Stimulated activated CD4-positive, alpha-beta T cell treated with anti-CD3 and anti-CD28 coated beads, Interleukin-12 subunit alpha, Interleukin-12 subunit beta, amount 100 ng/mL, for 4 hours (primary cell): ENCODE measurements at regions not wholly inside any gene's neighbourhood (a gene's known extent, or its start where the extent isn't known, plus 50 kb on each side); places are given as distances from the start of the nearest gene placed in this dataset.

Source experiments
- DNase-seq: peaks from one replicate; pipeline ENCODE4 v3.0.0-alpha.2; 2020

- DNase-seq, result no peak
Measured at GRCh38 chr10:3622845-3623621, 162.0 kb downstream of the KLF6 start.

- DNase-seq, result no peak
Measured at GRCh38 chr10:3622427-3622826, 162.6 kb downstream of the KLF6 start.

- no peak for DNase-seq
Measured at GRCh38 chr10:3620818-3621217, 164.2 kb downstream of the KLF6 start.

DNA sequence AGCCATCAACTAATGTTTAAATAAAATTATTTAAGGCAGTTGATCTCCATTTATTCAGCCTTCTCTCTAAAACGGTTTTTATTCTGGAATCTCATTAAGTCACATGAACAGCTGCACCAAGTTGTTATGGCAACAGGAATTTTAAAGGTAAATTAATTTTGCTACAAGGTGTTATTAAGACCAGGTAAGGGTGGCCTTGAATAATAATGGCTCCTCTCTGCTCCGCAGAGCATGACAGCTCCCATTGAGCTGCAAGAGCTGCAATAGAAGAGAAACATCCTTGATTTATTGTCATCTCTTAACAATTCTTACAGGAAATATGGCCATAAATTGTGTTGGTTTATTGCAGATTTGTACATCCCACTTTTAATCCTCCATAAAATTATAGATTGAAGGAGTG, 165.8 kb downstream of the KLF6 start:
- DNase-seq, result no peak

DNA sequence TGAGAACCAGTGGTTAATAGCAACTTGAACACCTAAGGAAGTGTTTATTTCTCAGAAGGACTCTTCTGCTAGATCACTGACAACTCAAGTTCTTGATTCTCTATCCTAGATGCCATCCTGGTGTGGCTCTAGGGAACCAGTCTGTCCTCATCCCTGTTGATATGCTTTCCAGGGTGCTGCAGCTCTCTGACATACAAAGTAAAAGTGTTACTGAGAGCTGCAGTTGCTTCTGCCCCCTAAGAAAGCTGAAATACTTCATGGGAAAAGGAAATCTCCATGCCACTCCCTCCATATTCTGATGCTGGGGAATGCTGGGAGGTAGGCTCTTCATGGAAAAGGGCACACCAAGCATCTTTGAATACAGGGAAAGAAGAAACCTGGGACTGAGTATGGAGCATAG, 168.1 kb downstream of the KLF6 start:
- DNase-seq, result no peak

GRCh38 chr10:3613318-3613717, 171.7 kb downstream of the KLF6 start:
- no peak for DNase-seq

DNA sequence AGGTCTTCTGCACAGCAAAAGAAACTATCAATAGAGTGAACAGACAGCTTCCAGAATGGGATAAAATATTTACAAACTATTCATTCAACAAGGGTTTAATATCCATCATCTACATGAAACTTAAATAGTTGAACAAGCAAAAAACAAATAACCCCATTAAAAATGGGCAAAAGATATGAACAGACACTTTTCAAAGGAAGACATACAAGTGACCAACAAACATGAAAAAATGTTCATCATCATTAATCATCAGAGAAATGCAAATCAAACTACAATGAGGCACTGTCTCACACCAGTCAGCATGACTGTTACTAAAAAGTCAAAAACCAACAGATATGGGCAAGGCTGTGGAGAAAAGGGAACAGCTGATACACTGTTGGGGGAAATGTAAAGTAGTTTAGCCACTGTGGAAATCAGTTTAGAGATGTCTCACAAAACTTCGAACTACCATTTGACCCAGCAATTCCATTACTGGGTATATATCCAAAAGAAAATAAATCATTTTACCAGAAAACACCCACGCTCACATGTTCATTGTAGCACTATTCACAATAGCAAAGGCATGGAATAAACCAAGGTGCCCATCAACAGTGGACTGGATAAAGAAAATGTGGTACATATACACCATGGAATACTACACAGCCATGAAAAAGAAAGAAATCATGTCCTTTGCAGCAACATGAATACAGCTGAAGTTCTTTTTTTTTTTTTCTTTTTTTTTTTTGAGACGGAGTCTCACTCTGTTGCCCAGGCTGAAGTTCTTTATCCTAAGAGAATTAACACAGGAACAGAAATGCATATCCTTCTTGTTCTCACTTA, 172.6 kb downstream of the KLF6 start:
- no peak for DNase-seq

DNA sequence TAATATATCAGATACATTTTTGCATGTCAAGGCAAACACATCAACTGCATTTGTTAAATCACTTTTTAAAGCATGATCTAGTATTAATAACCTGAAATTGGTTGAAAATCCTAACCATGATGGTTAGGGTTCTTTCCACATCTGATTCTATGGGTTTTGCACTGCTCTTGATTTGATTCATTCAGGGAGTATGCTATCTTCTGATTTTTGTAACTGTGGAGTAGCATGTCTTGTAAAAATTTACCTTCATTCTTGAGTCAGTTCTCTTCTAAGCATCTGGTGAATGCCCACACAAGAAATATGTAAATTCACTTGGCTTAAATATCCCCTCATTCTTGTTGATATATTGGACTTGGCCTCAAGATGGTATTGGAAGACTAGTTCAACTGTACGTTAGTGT, 178.7 kb downstream of the KLF6 start:
- no peak for DNase-seq

GRCh38 chr10:3605882-3606281, 179.1 kb downstream of the KLF6 start:
- DNase-seq, result no peak

DNA sequence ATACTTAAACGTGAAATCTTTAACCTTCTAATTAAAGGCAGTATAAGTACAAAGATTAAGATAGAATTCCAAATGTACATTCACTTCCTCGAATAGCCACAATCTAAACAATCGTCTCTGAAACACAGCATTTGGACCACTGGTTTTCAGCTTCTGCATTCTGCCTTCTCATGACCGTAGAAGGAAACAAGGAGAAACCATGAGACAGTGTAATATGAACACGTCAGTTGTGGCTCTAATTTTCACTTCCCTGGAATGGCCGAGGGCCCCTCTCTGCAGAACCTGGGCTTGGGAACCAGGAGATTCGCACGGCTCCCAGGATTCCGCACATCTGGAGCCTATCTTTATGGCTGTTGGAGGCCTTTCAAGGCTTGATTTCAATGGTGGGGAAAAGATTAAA, 189.3 kb downstream of the KLF6 start:
- DNase-seq, result no peak

GRCh38 chr10:3593611-3594010, 191.4 kb downstream of the KLF6 start:
- DNase-seq, result no peak

GRCh38 chr10:3592424-3592823, 192.6 kb downstream of the KLF6 start:
- DNase-seq, result no peak

DNA sequence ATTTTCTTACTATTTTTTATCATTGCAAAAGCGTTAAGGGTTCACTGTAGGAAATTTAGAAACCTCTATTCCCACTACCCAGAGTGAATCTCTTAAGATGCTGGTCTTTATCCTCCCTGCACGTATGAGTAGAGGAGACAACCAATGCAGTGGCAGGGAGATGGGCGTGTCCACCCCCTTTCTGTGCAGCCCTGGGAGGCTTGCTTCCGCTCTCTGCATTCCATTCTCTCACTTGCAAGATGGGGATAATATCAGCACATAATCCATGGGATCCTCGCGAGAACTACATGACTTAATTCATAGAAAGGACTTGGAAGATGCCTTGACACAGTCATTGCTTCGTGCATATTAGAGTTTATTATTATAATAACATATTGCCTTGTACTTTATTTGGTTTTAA, 196.2 kb downstream of the KLF6 start:
- DNase-seq, result no peak

GRCh38 chr10:3588346-3588745, 196.7 kb downstream of the KLF6 start:
- DNase-seq, result no peak

- DNase-seq, result no peak
Measured at GRCh38 chr10:3584926-3585784, 199.9 kb downstream of the KLF6 start.

- no peak for DNase-seq
Measured at GRCh38 chr10:3580565-3580964, 204.4 kb downstream of the KLF6 start.

- DNase-seq, result no peak
Measured at GRCh38 chr10:3579845-3580244, 205.2 kb downstream of the KLF6 start.

GRCh38 chr10:3578682-3579081, 206.3 kb downstream of the KLF6 start:
- no peak for DNase-seq

GRCh38 chr10:3578159-3578558, 206.8 kb downstream of the KLF6 start:
- no peak for DNase-seq

DNA sequence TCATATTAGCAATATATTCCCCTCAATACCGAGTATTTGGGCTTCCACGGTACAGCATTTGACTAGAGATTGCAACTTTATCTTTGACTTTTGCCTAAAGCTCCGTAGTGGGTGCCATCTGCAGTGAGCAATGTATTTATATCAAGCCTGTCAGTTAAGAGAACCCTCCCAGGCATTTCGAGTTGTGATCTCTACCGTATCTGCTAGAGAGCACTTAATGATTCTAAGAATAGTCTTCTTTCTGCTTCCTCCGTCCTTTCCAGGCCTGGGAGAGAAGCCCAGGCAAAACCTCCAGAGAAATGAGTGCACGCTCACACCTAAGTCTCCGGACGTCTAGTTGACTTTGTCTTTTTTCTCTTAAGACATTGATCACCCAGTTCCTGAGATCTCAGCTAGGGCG, 210.6 kb downstream of the KLF6 start:
- DNase-seq, result no peak

- no peak for DNase-seq
Measured at GRCh38 chr10:3573498-3573897, 211.5 kb downstream of the KLF6 start.

DNA sequence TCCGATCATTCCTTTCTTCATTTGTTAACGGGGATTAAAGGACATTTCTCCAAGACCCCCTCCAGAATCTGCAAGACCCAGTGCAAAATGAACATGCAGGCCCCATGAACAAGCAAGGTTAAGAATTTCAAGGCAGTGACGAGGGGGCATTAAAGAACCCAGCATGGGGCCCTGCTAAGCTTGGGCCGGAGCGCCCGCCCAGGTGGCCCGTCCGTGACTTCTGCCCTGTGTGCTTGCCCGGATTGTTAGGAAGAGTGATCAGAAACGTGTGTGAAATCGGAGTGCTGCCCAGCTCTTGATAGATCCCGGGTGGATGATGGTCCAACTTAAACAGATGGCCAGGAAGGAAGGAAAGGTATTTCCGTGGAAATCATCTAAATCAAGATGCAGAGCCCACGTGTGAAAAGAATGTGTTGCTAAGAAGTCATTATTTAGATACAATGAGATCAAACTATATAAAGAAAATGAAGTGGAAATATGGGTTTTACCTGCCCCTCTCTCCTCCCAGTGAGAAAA, 213.6 kb downstream of the KLF6 start:
- DNase-seq, result no peak

DNA sequence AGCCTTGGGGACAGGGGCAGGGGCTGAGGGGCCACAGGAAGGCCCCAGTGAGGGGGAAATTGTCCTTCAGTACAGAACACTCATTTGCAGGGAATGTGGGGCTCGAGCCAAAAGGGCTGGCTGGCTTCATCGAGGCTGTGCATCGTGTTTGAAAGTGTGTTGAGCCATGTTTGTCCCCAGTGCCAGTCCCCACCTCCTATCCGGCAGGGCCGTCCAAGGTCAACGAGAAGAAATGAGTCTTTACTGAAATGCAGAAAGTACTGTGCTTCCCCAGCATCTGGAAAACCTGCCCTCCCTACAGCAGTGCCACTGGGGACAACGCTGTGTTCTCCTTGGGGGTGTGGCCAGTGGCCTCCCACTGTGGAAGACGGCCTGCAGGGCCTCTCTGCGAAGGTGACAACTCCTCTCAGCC, 214.1 kb downstream of the KLF6 start:
- DNase-seq, result no peak
